Ovary (tissue), 3 donors: ENCODE measurements at regions not wholly inside any gene's neighbourhood (a gene's known extent, or its start where the extent isn't known, plus 50 kb on each side); places are given as distances from the start of the nearest gene placed in this dataset.

ENCODE experiments used
- CTCF ChIP-seq, 3 donors: fragments of 450-650 bp in 2 of 3; fragments of 200-600 bp in 1 of 3; IDR thresholded peaks; one replicate each; pipeline versions ENCODE4 v1.5.1 to v1.8.0; 2016 to 2022; ENCODE audit warnings: antibody characterized with exemption in 3 of 3, mild to moderate bottlenecking in 1 of 3
- POLR2A ChIP-seq: fragments of 450-650 bp; IDR thresholded peaks from one replicate; pipeline ENCODE4 v1.6.1; 2017; ENCODE audit warnings: antibody characterized with exemption, mild to moderate bottlenecking, moderate library complexity
- donor health status: DM: no; HTN: no; CAD: no.

GRCh38 chr3:104234442-104235194 is 1132.1 kb upstream of the ALCAM start:
- TF ChIP-seq POLR2A (no peak), CTCF (IDR thresholded peaks at IDR 0.05) (no peak)
